Posterior vena cava (tissue), 2 donors: ENCODE measurements at regions not wholly inside any gene's neighbourhood (a gene's known extent, or its start where the extent isn't known, plus 50 kb on each side); places are given as distances from the start of the nearest gene placed in this dataset.

Experiments
- DNase-seq: peaks from one replicate; pipeline ENCODE4 v3.0.0-alpha.2; 2020; ENCODE audit warnings: low spot score
- intact Hi-C, 2 donors: fragments of 100-400 bp; cut with DNase I; formaldehyde crosslinking; loops; one replicate each; pipeline versions ENCODE4 v1.14.1 to v1.14.2; 2022 to 2023
- donor health status: DM: yes; HTN: yes; CAD: no.
- donor health status: DM: yes; HTN: yes; CAD: no.

- no peak for DNase-seq
- intact Hi-C loops = no loop called here
These were observed 66.7 kb downstream of the CD164 start for GRCh38 chr6:109315341-109316110.

GRCh38 chr6:109314313-109314712 lies 68.0 kb downstream of the CD164 start:
- intact Hi-C loops = no loop called here
- no peak for DNase-seq

GRCh38 chr6:109313139-109313538 lies 69.1 kb downstream of the CD164 start:
- intact Hi-C loops = no loop called here
- no peak for DNase-seq

GRCh38 chr6:109311471-109311870 lies 70.8 kb downstream of the CD164 start:
- intact Hi-C loops = no loop called here
- no peak for DNase-seq

GRCh38 chr6:109309917-109310316 lies 72.3 kb downstream of the CD164 start:
- intact Hi-C loops = no loop called here
- DNase-seq = no peak

- intact Hi-C loops = no loop called here
- DNase-seq = peak; percentile 84
These were observed 74.2 kb downstream of the CD164 start for GRCh38 chr6:109308018-109308492.

GRCh38 chr6:109306733-109307132 lies 75.5 kb downstream of the CD164 start:
- intact Hi-C loops = no loop called here

GRCh38 chr6:109305028-109305427 lies 77.2 kb downstream of the CD164 start:
- no peak for DNase-seq

More at GRCh38 chr6:109306733-109307132, 75.5 kb downstream of the CD164 start:
- DNase-seq = no peak

GRCh38 chr6:109304284-109305015 lies 77.8 kb downstream of the CD164 start:
- intact Hi-C loops = no loop called here
- DNase-seq = no peak

More at GRCh38 chr6:109305028-109305427, 77.2 kb downstream of the CD164 start:
- intact Hi-C loops = no loop called here

- DNase-seq = no peak
- intact Hi-C loops = no loop called here
These were observed 78.5 kb downstream of the CD164 start for GRCh38 chr6:109303640-109304283.

- DNase-seq = no peak
- intact Hi-C loops = no loop called here
These were observed 79.1 kb downstream of the CD164 start for GRCh38 chr6:109303164-109303563.

GRCh38 chr6:109302176-109302575 lies 80.1 kb downstream of the CD164 start:
- DNase-seq = no peak
- intact Hi-C loops = no loop called here

- no peak for DNase-seq
- intact Hi-C loops = no loop called here
These were observed 80.8 kb downstream of the CD164 start for GRCh38 chr6:109301418-109301817.

GRCh38 chr6:109300874-109301273 lies 81.4 kb downstream of the CD164 start:
- intact Hi-C loops = no loop called here
- no peak for DNase-seq

GRCh38 chr6:109299776-109300564 lies 82.3 kb downstream of the CD164 start:
- no peak for DNase-seq
- intact Hi-C loops = no loop called here

- no peak for DNase-seq
- intact Hi-C loops = no loop called here
These were observed 83.0 kb downstream of the CD164 start for GRCh38 chr6:109299265-109299607.

GRCh38 chr6:109298605-109299264 lies 83.5 kb downstream of the CD164 start:
- DNase-seq = no peak
- intact Hi-C loops = no loop called here

- intact Hi-C loops = no loop called here
- DNase-seq = no peak
These were observed 84.7 kb downstream of the CD164 start for GRCh38 chr6:109297406-109298110.
